ENCODE measurements at regions not wholly inside any gene's neighbourhood (a gene's known extent, or its start where the extent isn't known, plus 50 kb on each side); places are given as distances from the start of the nearest gene placed in this dataset.
A peak's percentile ranks its signal among the peaks of the same experiment; 100 is the strongest.

DNA sequence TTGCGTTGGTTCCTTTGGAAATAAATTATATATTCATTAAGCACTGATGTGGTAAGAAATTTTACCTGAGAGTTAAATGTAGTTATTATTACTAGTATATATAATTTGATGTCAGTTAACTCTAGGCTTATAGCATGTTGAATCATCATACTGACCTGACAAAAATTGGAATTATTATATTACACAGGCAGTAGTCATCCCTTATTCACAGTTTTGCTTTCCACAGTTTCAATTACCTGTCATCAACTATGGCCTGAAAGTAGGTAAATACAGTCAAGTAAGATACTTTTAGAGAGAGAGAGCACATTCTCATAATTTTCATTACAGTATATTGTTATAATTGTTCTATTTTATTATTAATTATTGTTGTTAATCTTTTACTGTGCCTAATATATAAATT is 1074.7 kb downstream of the CDH11 start:
- DNase-seq (ENCODE audit: low read depth) (peak; percentile 45), FAIRE-seq (no peak)
- Histone ChIP-seq H3K4me3 (ENCODE audit: low read depth, low read length) (no peak overlapping the region), H3K27me3 (ENCODE audit: control insufficient read depth, insufficient read depth, low read length) (no peaks in the 10 kb centered on the region), H3K36me3 (ENCODE audit: control insufficient read depth, insufficient read depth, low read length) (no peaks in the 10 kb centered on the region)
- no peak for TF ChIP-seq CTCF (IDR thresholded peaks at IDR 0.05; ENCODE audit: insufficient read depth, low read length, severe bottlenecking)

GRCh38 chr16:64035337-64035736 is 1086.5 kb downstream of the CDH11 start:
- Histone ChIP-seq H3K36me3 (ENCODE audit: control insufficient read depth, insufficient read depth, low read length) (no peaks in the 10 kb centered on the region), H3K4me3 (ENCODE audit: low read depth, low read length) (no peak overlapping the region), H3K27me3 (ENCODE audit: control insufficient read depth, insufficient read depth, low read length) (no peaks in the 10 kb centered on the region)
- DNase-seq (ENCODE audit: low read depth) = no peak
- no peak for TF ChIP-seq CTCF (IDR thresholded peaks at IDR 0.05; ENCODE audit: insufficient read depth, low read length, severe bottlenecking)
- FAIRE-seq = no peak

- no peak overlapping the region for H3K4me3 ChIP-seq (ENCODE audit: low read depth, low read length)
- no peak for DNase-seq (ENCODE audit: low read depth)
- no peak for FAIRE-seq
Observed at GRCh38 chr16:64019339-64019738, 1102.5 kb downstream of the CDH11 start.

DNA sequence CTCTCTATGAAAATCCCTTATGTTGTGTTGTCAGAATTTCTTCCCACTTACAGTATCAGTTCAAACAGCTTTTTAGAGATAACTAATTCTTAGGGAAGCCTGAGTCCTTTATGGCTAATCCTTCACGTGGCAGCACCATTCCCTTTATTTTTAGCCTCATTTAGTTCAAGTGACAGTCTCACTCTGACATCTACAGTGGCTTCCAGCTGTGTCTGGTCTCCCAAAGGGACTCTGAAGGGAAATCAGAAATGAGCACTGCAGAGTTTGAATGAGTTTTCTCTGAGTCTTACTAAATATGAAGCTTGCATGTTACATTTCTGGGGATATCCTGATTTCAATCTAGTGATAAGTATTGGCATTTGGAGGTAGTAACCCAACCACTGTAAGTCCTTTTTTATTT is 1104.1 kb downstream of the CDH11 start:
- FAIRE-seq (no peak), DNase-seq (ENCODE audit: low read depth) (no peak)
- Histone ChIP-seq H3K4me3 (ENCODE audit: low read depth, low read length) (no peak overlapping the region), H3K36me3 (ENCODE audit: control insufficient read depth, insufficient read depth, low read length) (no peaks in the 10 kb centered on the region), H3K27me3 (ENCODE audit: control insufficient read depth, insufficient read depth, low read length) (no peaks in the 10 kb centered on the region)
- no peak for TF ChIP-seq CTCF (IDR thresholded peaks at IDR 0.05; ENCODE audit: insufficient read depth, low read length, severe bottlenecking)

More at GRCh38 chr16:64019339-64019738, 1102.5 kb downstream of the CDH11 start:
- Histone ChIP-seq H3K27me3 (ENCODE audit: control insufficient read depth, insufficient read depth, low read length) (no peaks in the 10 kb centered on the region), H3K36me3 (ENCODE audit: control insufficient read depth, insufficient read depth, low read length) (no peaks in the 10 kb centered on the region)
- no peak for TF ChIP-seq CTCF (IDR thresholded peaks at IDR 0.05; ENCODE audit: insufficient read depth, low read length, severe bottlenecking)

DNA sequence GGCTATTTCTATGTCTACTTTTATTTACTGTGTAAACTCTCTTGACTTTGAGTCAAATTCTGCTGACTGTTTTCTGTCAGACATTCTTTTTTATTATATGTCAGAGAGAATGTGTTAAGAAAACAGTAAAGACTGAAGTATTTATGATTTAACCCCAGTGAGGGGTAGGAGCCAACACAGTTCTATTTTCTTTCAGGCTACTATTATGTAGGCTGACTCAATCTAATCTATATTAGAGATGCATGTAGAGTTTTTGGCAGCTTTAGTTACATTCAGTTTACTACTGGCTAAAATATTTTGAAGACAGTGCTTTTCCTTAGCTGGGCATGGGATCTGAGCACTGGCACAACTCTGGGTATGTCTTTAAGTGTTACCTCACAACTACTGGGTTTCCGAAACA is 1108.0 kb downstream of the CDH11 start:
- no peaks in the 10 kb centered on the region for H3K36me3 ChIP-seq (ENCODE audit: control insufficient read depth, insufficient read depth, low read length)
- no peak for FAIRE-seq
- TF ChIP-seq CTCF (IDR thresholded peaks at IDR 0.05; ENCODE audit: insufficient read depth, low read length, severe bottlenecking) = no peak
- no peak for DNase-seq (ENCODE audit: low read depth)
- H3K4me3 ChIP-seq (ENCODE audit: low read depth, low read length) = no peak overlapping the region
- H3K27me3 ChIP-seq (ENCODE audit: control insufficient read depth, insufficient read depth, low read length) = no peaks in the 10 kb centered on the region

DNA sequence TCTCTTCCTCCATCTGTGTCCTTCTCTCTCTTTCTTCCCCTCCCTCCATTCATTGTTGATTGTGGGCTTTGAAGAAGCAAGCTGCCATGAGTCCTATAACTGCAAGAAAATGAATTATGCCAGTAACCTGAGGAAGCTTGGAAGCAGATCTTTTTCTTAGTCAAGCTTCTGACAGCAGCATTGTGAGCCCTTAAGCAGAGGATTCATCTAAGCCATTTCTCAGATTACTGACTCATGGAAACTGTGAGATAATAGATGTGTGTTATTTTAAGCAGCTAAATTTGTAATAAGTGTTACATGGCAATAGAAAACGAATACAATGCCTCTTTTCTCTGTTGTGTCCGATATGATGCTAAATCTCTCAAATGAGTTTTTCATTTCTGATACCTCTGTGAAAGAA is 1109.7 kb downstream of the CDH11 start:
- TF ChIP-seq CTCF (IDR thresholded peaks at IDR 0.05; ENCODE audit: insufficient read depth, low read length, severe bottlenecking) = no peak
- H3K36me3 ChIP-seq (ENCODE audit: control insufficient read depth, insufficient read depth, low read length) = no peaks in the 10 kb centered on the region
- H3K27me3 ChIP-seq (ENCODE audit: control insufficient read depth, insufficient read depth, low read length) = no peaks in the 10 kb centered on the region
- H3K4me3 ChIP-seq (ENCODE audit: low read depth, low read length) = no peak overlapping the region
- FAIRE-seq (no peak), DNase-seq (ENCODE audit: low read depth) (no peak)

All from bronchial epithelial cell (primary cell).